Activated gamma-delta T cell treated with anti-CD3 and anti-CD28 coated beads, Interleukin-2, amount 50 U/mL, for 16 hours (primary cell): ENCODE measurements at regions not wholly inside any gene's neighbourhood (a gene's known extent, or its start where the extent isn't known, plus 50 kb on each side); places are given as distances from the start of the nearest gene placed in this dataset.
"Not testable (repeated sequence)": the region's sequence is repeated elsewhere in the genome, so short reads cannot be mapped to it uniquely, and the experiment has no call there.

Experiments
- DNase-seq: peaks from one replicate; pipeline ENCODE4 v3.0.0-alpha.2; 2020; ENCODE audit warnings: low read depth

GRCh38 chr16:79864032-79864780 is 263.7 kb upstream of the MAF start:
- no peak for DNase-seq

- DNase-seq, result no peak
These were observed 262.8 kb upstream of the MAF start for GRCh38 chr16:79863128-79864031.

- DNase-seq, result no peak
These were observed 262.1 kb upstream of the MAF start for GRCh38 chr16:79862601-79863000.

- no peak for DNase-seq
These were observed 256.0 kb upstream of the MAF start for GRCh38 chr16:79856581-79856980.

GRCh38 chr16:79850348-79850747 is 249.8 kb upstream of the MAF start:
- no peak for DNase-seq

- DNase-seq, result no peak
These were observed 248.6 kb upstream of the MAF start for GRCh38 chr16:79849119-79849518.

- no peak for DNase-seq
These were observed 248.2 kb upstream of the MAF start for GRCh38 chr16:79848719-79849118.

- DNase-seq, result no peak
These were observed 247.0 kb upstream of the MAF start for GRCh38 chr16:79847569-79847968.

- DNase-seq, result no peak
These were observed 246.6 kb upstream of the MAF start for GRCh38 chr16:79847101-79847500.

- DNase-seq, result no peak
These were observed 245.2 kb upstream of the MAF start for GRCh38 chr16:79845734-79846135.

GRCh38 chr16:79845033-79845733 is 244.6 kb upstream of the MAF start:
- no peak for DNase-seq

GRCh38 chr16:79844603-79845002 is 244.1 kb upstream of the MAF start:
- DNase-seq, result no peak

- DNase-seq, result no peak
These were observed 243.1 kb upstream of the MAF start for GRCh38 chr16:79843631-79844043.

GRCh38 chr16:79843145-79843544 is 242.6 kb upstream of the MAF start:
- no peak for DNase-seq

- DNase-seq, result no peak
These were observed 241.7 kb upstream of the MAF start for GRCh38 chr16:79842197-79842596.

GRCh38 chr16:79839466-79840341 is 239.2 kb upstream of the MAF start:
- DNase-seq, result no peak

GRCh38 chr16:79838496-79839259 is 238.1 kb upstream of the MAF start:
- no peak for DNase-seq

- DNase-seq, result no peak
These were observed 235.6 kb upstream of the MAF start for GRCh38 chr16:79836144-79836543.

- DNase-seq, result no peak
These were observed 234.7 kb upstream of the MAF start for GRCh38 chr16:79835194-79835593.

- no peak for DNase-seq
These were observed 234.2 kb upstream of the MAF start for GRCh38 chr16:79834720-79835119.

- not testable (repeated sequence) for DNase-seq
These were observed 233.5 kb upstream of the MAF start for GRCh38 chr16:79834003-79834402.
